ENCODE measurements at regions not wholly inside any gene's neighbourhood (a gene's known extent, or its start where the extent isn't known, plus 50 kb on each side); places are given as distances from the start of the nearest gene placed in this dataset.

- ChIA-PET CTCF (interaction anchor here (0.6 kb wide), 1 partner anchor 560 kb away, joined by 7 read pairs; no protein-coding TSS in a partner anchor), POLR2A (ENCODE audit: low non-redundant PET) (no interaction called here)
- H3K27ac ChIP-seq, result no peak overlapping the region
- no peak for DNase-seq (ENCODE audit: low spot score)
- no peak for TF ChIP-seq CTCF (conservative IDR thresholded peaks at IDR 0.05; ENCODE audit: low read depth)
Measured at GRCh38 chr15:70185251-70185711, 87.6 kb upstream of the TLE3 start.

- ChIA-PET CTCF (interaction anchor here (0.7 to 1.6 kb wide), 2 partner anchors 84 to 230 kb away, joined by 3 to 5 read pairs; no protein-coding TSS in a partner anchor), POLR2A (ENCODE audit: low non-redundant PET) (no interaction called here)
- no peak for TF ChIP-seq CTCF (conservative IDR thresholded peaks at IDR 0.05; ENCODE audit: low read depth)
- no peak for DNase-seq (ENCODE audit: low spot score)
- no peak overlapping the region for H3K27ac ChIP-seq
Measured at GRCh38 chr15:70182858-70183695, 85.4 kb upstream of the TLE3 start.

DNA sequence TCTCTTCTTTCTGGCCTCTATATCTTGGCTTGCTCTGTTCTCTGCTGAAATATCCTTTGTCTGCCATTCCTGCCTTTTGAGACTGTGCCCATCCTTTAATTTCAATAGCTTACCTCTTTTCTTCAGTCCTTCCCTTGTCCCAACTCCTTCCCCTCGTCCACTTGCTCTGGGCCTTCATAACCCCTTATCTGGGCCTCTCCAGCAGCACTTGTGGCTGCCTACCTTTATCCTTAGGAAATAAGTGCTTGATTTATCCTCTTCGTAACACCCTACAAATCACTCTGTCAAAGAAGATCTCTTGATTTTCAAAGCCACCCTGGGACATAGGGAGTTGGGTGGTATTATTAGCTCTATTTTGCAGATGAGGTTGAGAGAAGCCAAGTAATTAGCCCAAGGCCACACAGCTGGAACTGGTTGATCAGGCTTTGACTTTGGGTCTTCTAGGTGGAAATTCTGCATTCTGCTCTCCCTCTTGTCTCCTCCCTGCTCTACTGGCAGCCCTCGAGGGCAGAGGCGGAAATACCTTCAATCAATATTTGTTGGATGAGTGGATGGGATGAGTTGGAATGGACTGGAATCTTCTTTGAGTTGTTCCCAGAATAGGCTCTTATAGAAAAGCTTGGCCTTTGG is 84.0 kb upstream of the TLE3 start:
- ChIA-PET CTCF (interaction anchor here (1.6 kb wide), 1 partner anchor 82 kb away, joined by 5 read pairs; no protein-coding TSS in a partner anchor), POLR2A (ENCODE audit: low non-redundant PET) (no interaction called here)
- no peak overlapping the region for H3K27ac ChIP-seq
- no peak for DNase-seq (ENCODE audit: low spot score)
- no peak for TF ChIP-seq CTCF (conservative IDR thresholded peaks at IDR 0.05; ENCODE audit: low read depth)

DNA sequence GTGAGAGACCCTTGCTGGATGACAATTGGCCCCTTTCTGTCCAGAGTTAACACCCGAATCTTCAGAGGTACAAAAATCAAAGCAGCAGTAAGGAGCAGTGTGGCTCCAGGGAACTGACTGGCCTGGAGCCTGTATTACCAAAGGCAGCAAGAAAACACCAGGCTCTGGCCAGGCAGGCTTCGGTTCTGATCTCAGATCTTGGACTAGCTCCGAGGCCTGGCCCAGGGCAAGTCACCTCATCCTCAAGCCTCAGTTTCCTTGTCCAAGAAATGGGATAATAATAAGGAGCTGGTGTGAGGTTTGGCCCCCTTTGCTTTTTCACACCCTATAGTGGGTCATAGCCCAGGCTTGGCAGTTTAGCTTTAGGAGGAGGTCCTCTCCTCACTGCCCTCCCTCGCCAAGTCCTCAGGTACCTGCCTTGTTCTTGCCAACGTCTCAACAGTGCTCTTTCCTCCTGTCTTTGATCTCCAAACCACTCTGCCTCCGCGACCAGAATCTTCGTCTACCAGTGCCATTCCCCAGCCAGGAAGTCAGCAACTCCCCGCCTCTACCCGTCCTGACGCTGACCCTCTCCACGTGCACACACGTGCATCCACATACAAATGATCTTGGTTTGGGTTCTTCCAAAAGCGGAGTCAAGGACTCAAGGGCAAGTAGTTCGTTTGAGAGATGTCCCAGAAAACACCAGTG is 82.6 kb upstream of the TLE3 start:
- H3K27ac ChIP-seq, result no peak overlapping the region
- ChIA-PET CTCF (no interaction called here), POLR2A (ENCODE audit: low non-redundant PET) (no interaction called here)
- DNase-seq (ENCODE audit: low spot score), result no peak
- TF ChIP-seq CTCF (conservative IDR thresholded peaks at IDR 0.05; ENCODE audit: low read depth), result no peak

- no peak for TF ChIP-seq CTCF (conservative IDR thresholded peaks at IDR 0.05; ENCODE audit: low read depth)
- no peak overlapping the region for H3K27ac ChIP-seq
- POLR2A ChIA-PET (ENCODE audit: low non-redundant PET), result no interaction called here
- no peak for DNase-seq (ENCODE audit: low spot score)
- CTCF ChIA-PET, result interaction anchor here (0.6 kb wide), 1 partner anchor 458 kb away, joined by 4 read pairs; no protein-coding TSS in a partner anchor
Measured at GRCh38 chr15:70179309-70179892, 81.7 kb upstream of the TLE3 start.
